K562 (cell line): ENCODE measurements at regions not wholly inside any gene's neighbourhood (a gene's known extent, or its start where the extent isn't known, plus 50 kb on each side); places are given as distances from the start of the nearest gene placed in this dataset.

Experiments
- CC2D1A ChIP-seq: fragments of 450-650 bp; IDR thresholded peaks from 2 replicates; pipeline ENCODE4 v1.6.1; 2017; ENCODE audit warnings: mild to moderate bottlenecking
- MYC ChIP-seq, 2 experiments: fragments of 250-450 bp in 1 of 2; sonication (Bioruptor Pico) in 1 of 2; IDR thresholded peaks; 2 replicates each; pipeline versions ENCODE4 v1.5.1 to v1.6.1; 2012 to 2021; ENCODE audit warnings: low read depth in 2 of 2, borderline replicate concordance in 1 of 2, improper control_type of control experiment in 1 of 2, low read length in 1 of 2, mild to moderate bottlenecking in 1 of 2, moderate library complexity in 1 of 2
- PBX2 ChIP-seq, 2 experiments: IDR thresholded peaks in 1 of 2; conservative IDR thresholded peaks in 1 of 2; 2 replicates each; pipeline ENCODE4 v1.6.1; 2016; ENCODE audit warnings: low read depth in 2 of 2, mild to moderate bottlenecking in 1 of 2, missing compliant biosample characterization in 1 of 2, missing genetic modification characterization in 1 of 2, moderate library complexity in 1 of 2
- WHSC1 ChIP-seq: IDR thresholded peaks from one replicate; pipeline ENCODE4 v1.6.1; 2012; ENCODE audit warnings: low read length, control low read depth, inconsistent platforms
- ZNF324 ChIP-seq: fragments of 250-450 bp; sonication (Bioruptor Pico); IDR thresholded peaks from 2 replicates; pipeline ENCODE4 v1.4.0; 2020; ENCODE audit warnings: mild to moderate bottlenecking
- ZNF75A ChIP-seq: fragments of 450-650 bp; formaldehyde crosslinking; IDR thresholded peaks from 2 replicates; pipeline ENCODE4 v1.4.0; 2020; ENCODE audit warnings: mild to moderate bottlenecking
- TF ChIP-seq, protein P1 (sequence below): fragments of 450-650 bp; IDR thresholded peaks from 2 replicates; pipeline ENCODE4 v1.6.1; 2016; ENCODE audit warnings: mild to moderate bottlenecking, moderate library complexity
- TF ChIP-seq, protein P2 (sequence below): fragments of 450-650 bp; IDR thresholded peaks from 2 replicates; pipeline ENCODE4 v1.6.1; 2017; ENCODE audit warnings: antibody characterized with exemption

DNA sequence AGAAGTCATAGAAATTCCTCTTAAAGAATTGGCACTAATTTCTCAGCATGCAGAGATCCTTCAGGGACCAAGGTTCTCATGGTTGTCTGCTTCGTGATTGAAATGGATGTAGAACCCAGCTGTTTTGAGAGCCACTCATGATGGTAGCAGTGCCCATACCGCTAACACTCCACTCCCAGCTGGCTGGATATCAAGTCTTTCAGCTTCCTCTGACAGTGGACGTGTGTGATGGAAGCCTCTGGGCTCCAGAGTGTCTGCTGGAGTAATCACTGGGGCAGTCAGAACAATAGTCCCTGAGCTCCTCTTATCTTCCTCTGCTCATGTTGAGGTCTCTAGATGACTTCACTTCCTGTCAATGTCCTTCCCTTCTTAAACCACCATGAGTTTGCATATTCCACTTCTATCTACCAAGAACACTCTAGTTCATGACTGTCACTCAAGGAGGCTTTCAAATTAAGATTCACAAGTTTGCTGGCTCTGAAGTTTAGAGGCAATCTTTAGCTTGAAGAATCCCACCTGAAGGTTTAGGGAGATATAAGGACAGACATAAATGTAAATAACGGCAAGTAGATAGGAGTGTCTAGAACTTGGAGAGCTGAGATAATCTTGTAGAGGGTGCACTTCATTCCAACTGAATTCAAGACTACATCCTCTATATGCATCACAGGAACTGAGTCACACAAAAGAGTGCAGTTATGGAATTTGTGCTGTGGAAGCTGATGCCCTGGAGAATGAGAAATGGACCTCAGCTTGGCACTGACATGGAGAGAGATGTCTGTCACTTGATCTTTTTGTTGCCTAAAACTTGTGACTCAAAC, 64.5 kb upstream of the WDR1 start (continued):
- TF ChIP-seq, protein P1, sequence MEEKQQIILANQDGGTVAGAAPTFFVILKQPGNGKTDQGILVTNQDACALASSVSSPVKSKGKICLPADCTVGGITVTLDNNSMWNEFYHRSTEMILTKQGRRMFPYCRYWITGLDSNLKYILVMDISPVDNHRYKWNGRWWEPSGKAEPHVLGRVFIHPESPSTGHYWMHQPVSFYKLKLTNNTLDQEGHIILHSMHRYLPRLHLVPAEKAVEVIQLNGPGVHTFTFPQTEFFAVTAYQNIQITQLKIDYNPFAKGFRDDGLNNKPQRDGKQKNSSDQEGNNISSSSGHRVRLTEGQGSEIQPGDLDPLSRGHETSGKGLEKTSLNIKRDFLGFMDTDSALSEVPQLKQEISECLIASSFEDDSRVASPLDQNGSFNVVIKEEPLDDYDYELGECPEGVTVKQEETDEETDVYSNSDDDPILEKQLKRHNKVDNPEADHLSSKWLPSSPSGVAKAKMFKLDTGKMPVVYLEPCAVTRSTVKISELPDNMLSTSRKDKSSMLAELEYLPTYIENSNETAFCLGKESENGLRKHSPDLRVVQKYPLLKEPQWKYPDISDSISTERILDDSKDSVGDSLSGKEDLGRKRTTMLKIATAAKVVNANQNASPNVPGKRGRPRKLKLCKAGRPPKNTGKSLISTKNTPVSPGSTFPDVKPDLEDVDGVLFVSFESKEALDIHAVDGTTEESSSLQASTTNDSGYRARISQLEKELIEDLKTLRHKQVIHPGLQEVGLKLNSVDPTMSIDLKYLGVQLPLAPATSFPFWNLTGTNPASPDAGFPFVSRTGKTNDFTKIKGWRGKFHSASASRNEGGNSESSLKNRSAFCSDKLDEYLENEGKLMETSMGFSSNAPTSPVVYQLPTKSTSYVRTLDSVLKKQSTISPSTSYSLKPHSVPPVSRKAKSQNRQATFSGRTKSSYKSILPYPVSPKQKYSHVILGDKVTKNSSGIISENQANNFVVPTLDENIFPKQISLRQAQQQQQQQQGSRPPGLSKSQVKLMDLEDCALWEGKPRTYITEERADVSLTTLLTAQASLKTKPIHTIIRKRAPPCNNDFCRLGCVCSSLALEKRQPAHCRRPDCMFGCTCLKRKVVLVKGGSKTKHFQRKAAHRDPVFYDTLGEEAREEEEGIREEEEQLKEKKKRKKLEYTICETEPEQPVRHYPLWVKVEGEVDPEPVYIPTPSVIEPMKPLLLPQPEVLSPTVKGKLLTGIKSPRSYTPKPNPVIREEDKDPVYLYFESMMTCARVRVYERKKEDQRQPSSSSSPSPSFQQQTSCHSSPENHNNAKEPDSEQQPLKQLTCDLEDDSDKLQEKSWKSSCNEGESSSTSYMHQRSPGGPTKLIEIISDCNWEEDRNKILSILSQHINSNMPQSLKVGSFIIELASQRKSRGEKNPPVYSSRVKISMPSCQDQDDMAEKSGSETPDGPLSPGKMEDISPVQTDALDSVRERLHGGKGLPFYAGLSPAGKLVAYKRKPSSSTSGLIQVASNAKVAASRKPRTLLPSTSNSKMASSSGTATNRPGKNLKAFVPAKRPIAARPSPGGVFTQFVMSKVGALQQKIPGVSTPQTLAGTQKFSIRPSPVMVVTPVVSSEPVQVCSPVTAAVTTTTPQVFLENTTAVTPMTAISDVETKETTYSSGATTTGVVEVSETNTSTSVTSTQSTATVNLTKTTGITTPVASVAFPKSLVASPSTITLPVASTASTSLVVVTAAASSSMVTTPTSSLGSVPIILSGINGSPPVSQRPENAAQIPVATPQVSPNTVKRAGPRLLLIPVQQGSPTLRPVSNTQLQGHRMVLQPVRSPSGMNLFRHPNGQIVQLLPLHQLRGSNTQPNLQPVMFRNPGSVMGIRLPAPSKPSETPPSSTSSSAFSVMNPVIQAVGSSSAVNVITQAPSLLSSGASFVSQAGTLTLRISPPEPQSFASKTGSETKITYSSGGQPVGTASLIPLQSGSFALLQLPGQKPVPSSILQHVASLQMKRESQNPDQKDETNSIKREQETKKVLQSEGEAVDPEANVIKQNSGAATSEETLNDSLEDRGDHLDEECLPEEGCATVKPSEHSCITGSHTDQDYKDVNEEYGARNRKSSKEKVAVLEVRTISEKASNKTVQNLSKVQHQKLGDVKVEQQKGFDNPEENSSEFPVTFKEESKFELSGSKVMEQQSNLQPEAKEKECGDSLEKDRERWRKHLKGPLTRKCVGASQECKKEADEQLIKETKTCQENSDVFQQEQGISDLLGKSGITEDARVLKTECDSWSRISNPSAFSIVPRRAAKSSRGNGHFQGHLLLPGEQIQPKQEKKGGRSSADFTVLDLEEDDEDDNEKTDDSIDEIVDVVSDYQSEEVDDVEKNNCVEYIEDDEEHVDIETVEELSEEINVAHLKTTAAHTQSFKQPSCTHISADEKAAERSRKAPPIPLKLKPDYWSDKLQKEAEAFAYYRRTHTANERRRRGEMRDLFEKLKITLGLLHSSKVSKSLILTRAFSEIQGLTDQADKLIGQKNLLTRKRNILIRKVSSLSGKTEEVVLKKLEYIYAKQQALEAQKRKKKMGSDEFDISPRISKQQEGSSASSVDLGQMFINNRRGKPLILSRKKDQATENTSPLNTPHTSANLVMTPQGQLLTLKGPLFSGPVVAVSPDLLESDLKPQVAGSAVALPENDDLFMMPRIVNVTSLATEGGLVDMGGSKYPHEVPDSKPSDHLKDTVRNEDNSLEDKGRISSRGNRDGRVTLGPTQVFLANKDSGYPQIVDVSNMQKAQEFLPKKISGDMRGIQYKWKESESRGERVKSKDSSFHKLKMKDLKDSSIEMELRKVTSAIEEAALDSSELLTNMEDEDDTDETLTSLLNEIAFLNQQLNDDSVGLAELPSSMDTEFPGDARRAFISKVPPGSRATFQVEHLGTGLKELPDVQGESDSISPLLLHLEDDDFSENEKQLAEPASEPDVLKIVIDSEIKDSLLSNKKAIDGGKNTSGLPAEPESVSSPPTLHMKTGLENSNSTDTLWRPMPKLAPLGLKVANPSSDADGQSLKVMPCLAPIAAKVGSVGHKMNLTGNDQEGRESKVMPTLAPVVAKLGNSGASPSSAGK, result peak; percentile 54
- TF ChIP-seq PBX2 (CRISPR knock-in tag; IDR thresholded peaks at IDR 0.05; ENCODE audit: low read depth) (no peak), PBX2 (tag; conservative IDR thresholded peaks at IDR 0.05; ENCODE audit: low read depth) (peak; percentile 98), MYC (IDR thresholded peaks at IDR 0.05; ENCODE audit: low read depth, low read length) (peak; percentile 41; the same call in 1 of the 2 replicates), MYC (CRISPR knock-in tag; IDR thresholded peaks at IDR 0.05; ENCODE audit: borderline replicate concordance, low read depth) (no peak; the same call in 1 of the 2 replicates), WHSC1 (no peak), CC2D1A (peak; percentile 94; the same call in 1 of the 2 replicates), ZNF75A (CRISPR knock-in tag) (peak; percentile 50; the same call in 1 of the 2 replicates), ZNF324 (CRISPR knock-in tag) (no peak; the same call in 1 of the 2 replicates)
- TF ChIP-seq, protein P2, sequence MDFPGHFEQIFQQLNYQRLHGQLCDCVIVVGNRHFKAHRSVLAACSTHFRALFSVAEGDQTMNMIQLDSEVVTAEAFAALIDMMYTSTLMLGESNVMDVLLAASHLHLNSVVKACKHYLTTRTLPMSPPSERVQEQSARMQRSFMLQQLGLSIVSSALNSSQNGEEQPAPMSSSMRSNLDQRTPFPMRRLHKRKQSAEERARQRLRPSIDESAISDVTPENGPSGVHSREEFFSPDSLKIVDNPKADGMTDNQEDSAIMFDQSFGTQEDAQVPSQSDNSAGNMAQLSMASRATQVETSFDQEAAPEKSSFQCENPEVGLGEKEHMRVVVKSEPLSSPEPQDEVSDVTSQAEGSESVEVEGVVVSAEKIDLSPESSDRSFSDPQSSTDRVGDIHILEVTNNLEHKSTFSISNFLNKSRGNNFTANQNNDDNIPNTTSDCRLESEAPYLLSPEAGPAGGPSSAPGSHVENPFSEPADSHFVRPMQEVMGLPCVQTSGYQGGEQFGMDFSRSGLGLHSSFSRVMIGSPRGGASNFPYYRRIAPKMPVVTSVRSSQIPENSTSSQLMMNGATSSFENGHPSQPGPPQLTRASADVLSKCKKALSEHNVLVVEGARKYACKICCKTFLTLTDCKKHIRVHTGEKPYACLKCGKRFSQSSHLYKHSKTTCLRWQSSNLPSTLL, result no peak
